Large intestine (tissue), 3 donors: ENCODE measurements at regions not wholly inside any gene's neighbourhood (a gene's known extent, or its start where the extent isn't known, plus 50 kb on each side); places are given as distances from the start of the nearest gene placed in this dataset.

ENCODE experiments used
- DNase-seq, 2 donors: peaks; one replicate each; pipeline versions ENCODE4 v3.0.0 to v3.0.0-alpha.2; 2013
- H3K27ac ChIP-seq: one replicate; pipeline ENCODE4 v1.5.1; 2013; ENCODE audit warnings: low read length
- H3K27me3 ChIP-seq: 2 replicates; pipeline ENCODE4 v1.6.1; 2013; ENCODE audit warnings: low read length; ENCODE audit not compliant: control insufficient read depth, insufficient read depth
- H3K36me3 ChIP-seq: 2 replicates; pipeline ENCODE4 v1.6.1; 2013; ENCODE audit warnings: low read length; ENCODE audit not compliant: control insufficient read depth, insufficient read depth
- H3K4me1 ChIP-seq: one replicate; pipeline ENCODE4 v1.6.1; 2013; ENCODE audit warnings: low read length; ENCODE audit not compliant: control insufficient read depth, insufficient read depth
- H3K4me3 ChIP-seq: one replicate; pipeline ENCODE4 v1.5.1; 2013; ENCODE audit warnings: low read length
- H3K9me3 ChIP-seq: one replicate; pipeline ENCODE4 v1.6.1; 2013; ENCODE audit warnings: mild to moderate bottlenecking, low read depth, low read length, moderate library complexity; ENCODE audit not compliant: control insufficient read depth
- WGBS: methylation state at CpG from one replicate; pipeline ENCODE4 v1.1.5; 2013; ENCODE audit warnings: low lambda C conversion rate; ENCODE audit not compliant: insufficient coverage; 5-methylcytosine and 5-hydroxymethylcytosine counted together

GRCh38 chr4:96755569-96756484 is 915.9 kb downstream of the PDHA2 start:
- WGBS = 50% methylated on average over 2 of the region's 3 CpGs
- no peak for DNase-seq
- Histone ChIP-seq H3K27me3 (no peaks in the 10 kb centered on the region), H3K9me3 (no peaks in the 10 kb centered on the region), H3K4me3 (no peak overlapping the region), H3K4me1 (no peaks in the 10 kb centered on the region), H3K36me3 (no peaks in the 10 kb centered on the region), H3K27ac (no peak overlapping the region)

GRCh38 chr4:96756584-96756983 is 916.7 kb downstream of the PDHA2 start:
- DNase-seq = no peak
- no CpG with 5 or more reads among the region's 1 CpG for WGBS
- Histone ChIP-seq H3K36me3 (no peaks in the 10 kb centered on the region), H3K4me3 (no peak overlapping the region), H3K27ac (no peak overlapping the region), H3K27me3 (no peaks in the 10 kb centered on the region), H3K4me1 (no peaks in the 10 kb centered on the region), H3K9me3 (no peaks in the 10 kb centered on the region)

- no peaks in the 10 kb centered on the region for H3K4me1 ChIP-seq
Measured at GRCh38 chr4:96763546-96763945, 923.7 kb downstream of the PDHA2 start.

GRCh38 chr4:96766359-96766758 is 926.5 kb downstream of the PDHA2 start:
- Histone ChIP-seq H3K9me3 (no peaks in the 10 kb centered on the region), H3K4me1 (no peaks in the 10 kb centered on the region), H3K27ac (no peak overlapping the region), H3K27me3 (no peaks in the 10 kb centered on the region), H3K36me3 (no peaks in the 10 kb centered on the region), H3K4me3 (no peak overlapping the region)
- DNase-seq = no peak
- 93% methylated on average over 3 of the region's 5 CpGs for WGBS

More at GRCh38 chr4:96763546-96763945, 923.7 kb downstream of the PDHA2 start:
- Histone ChIP-seq H3K9me3 (no peaks in the 10 kb centered on the region), H3K4me3 (no peak overlapping the region), H3K36me3 (no peaks in the 10 kb centered on the region), H3K27me3 (no peaks in the 10 kb centered on the region), H3K27ac (no peak overlapping the region)
- no CpG with 5 or more reads among the region's 3 CpGs for WGBS
- no peak for DNase-seq

- Histone ChIP-seq H3K4me3 (no peak overlapping the region), H3K27ac (no peak overlapping the region), H3K27me3 (no peaks in the 10 kb centered on the region), H3K9me3 (no peaks in the 10 kb centered on the region), H3K4me1 (no peaks in the 10 kb centered on the region), H3K36me3 (no peaks in the 10 kb centered on the region)
- no peak for DNase-seq
- WGBS = 85% methylated on average over 5 of the region's 5 CpGs
Measured at GRCh38 chr4:96767815-96768480, 928.1 kb downstream of the PDHA2 start.

- Histone ChIP-seq H3K27ac (no peak overlapping the region), H3K4me1 (no peaks in the 10 kb centered on the region), H3K27me3 (no peaks in the 10 kb centered on the region), H3K36me3 (no peaks in the 10 kb centered on the region), H3K4me3 (no peak overlapping the region), H3K9me3 (no peaks in the 10 kb centered on the region)
- no peak for DNase-seq
- no CpG with 5 or more reads among the region's 2 CpGs for WGBS
Measured at GRCh38 chr4:96775501-96775900, 935.6 kb downstream of the PDHA2 start.

- no peak overlapping the region for H3K27ac ChIP-seq
- H3K27me3 ChIP-seq = no peaks in the 10 kb centered on the region
- WGBS = 50% methylated on average over 1 of the region's 2 CpGs
- no peak overlapping the region for H3K4me3 ChIP-seq
- no peak for DNase-seq
- no peaks in the 10 kb centered on the region for H3K9me3 ChIP-seq
- no peaks in the 10 kb centered on the region for H3K4me1 ChIP-seq
- H3K36me3 ChIP-seq = no peaks in the 10 kb centered on the region
Measured at GRCh38 chr4:96776920-96777527, 937.1 kb downstream of the PDHA2 start.

- Histone ChIP-seq H3K4me3 (no peak overlapping the region), H3K27ac (no peak overlapping the region), H3K27me3 (no peaks in the 10 kb centered on the region), H3K9me3 (no peaks in the 10 kb centered on the region), H3K36me3 (no peaks in the 10 kb centered on the region), H3K4me1 (no peaks in the 10 kb centered on the region)
- DNase-seq = no peak
- no CpG with 5 or more reads among the region's 4 CpGs for WGBS
Measured at GRCh38 chr4:96784336-96784735, 944.4 kb downstream of the PDHA2 start.

GRCh38 chr4:96786306-96786705 is 946.4 kb downstream of the PDHA2 start:
- no peak overlapping the region for H3K27ac ChIP-seq
- no peaks in the 10 kb centered on the region for H3K36me3 ChIP-seq

GRCh38 chr4:96787766-96788165 is 947.9 kb downstream of the PDHA2 start:
- no peak overlapping the region for H3K27ac ChIP-seq
- H3K36me3 ChIP-seq = no peaks in the 10 kb centered on the region
- no peak overlapping the region for H3K4me3 ChIP-seq
- H3K4me1 ChIP-seq = no peaks in the 10 kb centered on the region
- no peaks in the 10 kb centered on the region for H3K27me3 ChIP-seq
- DNase-seq = no peak
- H3K9me3 ChIP-seq = no peaks in the 10 kb centered on the region
- WGBS = no CpG with 5 or more reads among the region's 1 CpG

More at GRCh38 chr4:96786306-96786705, 946.4 kb downstream of the PDHA2 start:
- H3K4me3 ChIP-seq = no peak overlapping the region
- no peaks in the 10 kb centered on the region for H3K4me1 ChIP-seq
- WGBS = 80% methylated on average over 1 of the region's 3 CpGs
- no peaks in the 10 kb centered on the region for H3K9me3 ChIP-seq
- H3K27me3 ChIP-seq = no peaks in the 10 kb centered on the region
- DNase-seq = no peak
